K562 (cell line): ENCODE measurements at regions not wholly inside any gene's neighbourhood (a gene's known extent, or its start where the extent isn't known, plus 50 kb on each side); places are given as distances from the start of the nearest gene placed in this dataset.

Source experiments
- ATAC-seq: fragments of 200-7000 bp; cut with Tn5 transposase; 3 replicates; pipeline ENCODE4 v1.9.1; 2020; ENCODE audit warnings: moderate library complexity
- BruUV-seq: library from RNA; stranded (reverse); fragments of 400-500 nt; replicated peaks from 2 replicates; lab custom pipeline; 2021; lab: Mats Ljungman, UMichigan
- CTCF ChIA-PET: fragments of 300-600 bp; formaldehyde crosslinking; extraction: SDS; loops from one replicate; lab custom pipeline; 2021; ENCODE audit warnings: low intra/inter-chr PET ratio; lab: Yijun Ruan, JAX
- POLR2A ChIA-PET: fragments of 300-600, 350-650 bp; sonication (Branson Sonifier 250); formaldehyde crosslinking; extraction: SDS; loops from one replicate; lab custom pipeline; 2021; ENCODE audit warnings: antibody characterized with exemption, inconsistent platforms; lab: Yijun Ruan, JAX
- DNase-seq, 4 experiments: peaks; one replicate each; pipeline versions ENCODE4 v3.0.0 to v3.0.0-alpha.2; 2011 to 2018; ENCODE audit warnings: low spot score in 3 of 4, mixed read lengths in 3 of 4; ENCODE audit errors: extremely low read depth in 1 of 4
- FAIRE-seq: peaks from 2 replicates; lab custom pipeline; 2011; peaks lifted over from hg19 to GRCh38; lab: Jason Lieb, UNC
- H2AFZ ChIP-seq: 2 replicates; pipeline ENCODE4 v1.6.0; 2011; ENCODE audit warnings: low read depth, low read length, control low read depth, inconsistent platforms
- H3K27ac ChIP-seq: fragments of 200-600 bp; 3 replicates; pipeline ENCODE4 v1.8.0; 2011; ENCODE audit warnings: low read depth, mild to moderate bottlenecking, control low read depth, inconsistent platforms, low read length, moderate library complexity, mixed read lengths; ENCODE audit errors: extremely low read depth
- H3K27me3 ChIP-seq, 2 experiments: fragments of 300-600 bp in 1 of 2; 2 replicates in 1 of 2; 3 replicates in 1 of 2; pipeline versions ENCODE4 v1.6.0 to v1.8.0; 2011; ENCODE audit warnings: inconsistent platforms in 2 of 2, low read length in 2 of 2, mild to moderate bottlenecking in 1 of 2, mixed read lengths in 1 of 2, moderate library complexity in 1 of 2; ENCODE audit not compliant: control insufficient read depth in 2 of 2, insufficient read depth in 2 of 2
- H3K36me3 ChIP-seq: fragments of 300-600 bp; 3 replicates; pipeline ENCODE4 v1.8.0; 2011; ENCODE audit warnings: mild to moderate bottlenecking, low read length, inconsistent platforms; ENCODE audit not compliant: control insufficient read depth, insufficient read depth
- H3K4me1 ChIP-seq, 2 experiments: fragments of 200-600 bp in 1 of 2; replicated peaks in 1 of 2; 2 replicates in 1 of 2; 3 replicates in 1 of 2; pipeline versions ENCODE4 v1.5.1 to v1.8.0; 2011; ENCODE audit warnings: inconsistent platforms in 2 of 2, low read length in 2 of 2, mild to moderate bottlenecking in 1 of 2, mixed read lengths in 1 of 2, moderate library complexity in 1 of 2; ENCODE audit not compliant: control insufficient read depth in 2 of 2, insufficient read depth in 2 of 2
- H3K4me2 ChIP-seq: 2 replicates; pipeline ENCODE4 v1.6.1; 2011; ENCODE audit warnings: low read length, control low read depth, inconsistent platforms, mixed read lengths; ENCODE audit not compliant: insufficient read depth
- H3K4me3 ChIP-seq: fragments of 200-600 bp; sonication (generic), shearing (Covaris generic); 2 replicates; pipeline ENCODE4 v1.5.1; 2016; ENCODE audit warnings: control low read depth, inconsistent platforms
- H3K79me2 ChIP-seq: fragments of 200-600 bp; 3 replicates; pipeline ENCODE4 v1.8.0; 2011; ENCODE audit warnings: low read length, inconsistent platforms; ENCODE audit not compliant: control insufficient read depth, insufficient read depth
- H3K9ac ChIP-seq, 2 experiments: 2 replicates each; pipeline versions ENCODE4 v1.6.0 to v1.6.1; 2011; ENCODE audit warnings: low read depth in 2 of 2, low read length in 2 of 2, control low read depth in 1 of 2, inconsistent platforms in 1 of 2, mild to moderate bottlenecking in 1 of 2, mixed read lengths in 1 of 2; ENCODE audit not compliant: insufficient read depth in 1 of 2
- H3K9me1 ChIP-seq: one replicate; pipeline ENCODE4 v1.6.0; 2011; ENCODE audit warnings: inconsistent platforms, mild to moderate bottlenecking, low read length, moderate library complexity; ENCODE audit not compliant: control insufficient read depth, insufficient read depth
- H3K9me3 ChIP-seq: replicated peaks from 2 replicates; pipeline ENCODE4 v1.5.1; 2011; ENCODE audit warnings: low read depth, low read length, inconsistent platforms; ENCODE audit not compliant: control insufficient read depth, insufficient read depth
- H4K20me1 ChIP-seq: replicated peaks from 2 replicates; pipeline ENCODE4 v1.6.1; 2011; ENCODE audit warnings: low read length, inconsistent platforms, mixed read lengths; ENCODE audit not compliant: control insufficient read depth, insufficient read depth
- CBX1 ChIP-seq: sonication (generic); IDR thresholded peaks from 2 replicates; pipeline ENCODE4 v1.6.1; 2016; ENCODE audit warnings: antibody characterized with exemption, low read depth, mild to moderate bottlenecking
- CBX3 ChIP-seq, 2 experiments: IDR thresholded peaks; 1 replicate in 1 of 2; 2 replicates in 1 of 2; pipeline ENCODE4 v1.6.1; 2012; ENCODE audit warnings: inconsistent platforms in 2 of 2, low read length in 2 of 2, borderline replicate concordance in 1 of 2, control low read depth in 1 of 2
- CCAR2 ChIP-seq: fragments of 200-400 bp; formaldehyde crosslinking; IDR thresholded peaks from 2 replicates; pipeline ENCODE4 v1.6.1; 2017; ENCODE audit warnings: mild to moderate bottlenecking, low read depth, low read length
- CHCHD3 ChIP-seq: fragments of 250-450 bp; sonication (Bioruptor Pico); IDR thresholded peaks from 2 replicates; pipeline ENCODE4 v2.1.2; 2022; ENCODE audit warnings: mild to moderate bottlenecking
- CREB1 ChIP-seq, 2 experiments: sonication (generic) in 1 of 2; formaldehyde crosslinking in 1 of 2; IDR thresholded peaks; 2 replicates each; pipeline versions ENCODE4 v1.6.1 to v1.8.0; 2012 to 2022; ENCODE audit warnings: inconsistent platforms in 1 of 2, mild to moderate bottlenecking in 1 of 2, missing genetic modification reagents in 1 of 2, moderate library complexity in 1 of 2
- DACH1 ChIP-seq: fragments of 450-650 bp; IDR thresholded peaks from 2 replicates; pipeline ENCODE4 v1.6.1; 2018; ENCODE audit not compliant: partially characterized antibody
- ETV5 ChIP-seq: sonication (generic); formaldehyde crosslinking; IDR thresholded peaks from 2 replicates; pipeline ENCODE4 v1.4.0; 2020; ENCODE audit warnings: low read depth, mild to moderate bottlenecking, missing genetic modification reagents
- HDAC1 ChIP-seq, 2 experiments: fragments of 450-650 bp; IDR thresholded peaks; 2 replicates each; pipeline ENCODE4 v1.6.1; 2016 to 2017; ENCODE audit warnings: inconsistent platforms in 1 of 2, mild to moderate bottlenecking in 1 of 2, moderate library complexity in 1 of 2
- KAT2B ChIP-seq: IDR thresholded peaks from one replicate; pipeline ENCODE4 v1.6.1; 2012; ENCODE audit warnings: low read depth, mild to moderate bottlenecking, control low read depth, inconsistent platforms, low read length, moderate library complexity
- KDM1A ChIP-seq, 2 experiments: fragments of 450-650 bp; IDR thresholded peaks; 2 replicates each; pipeline ENCODE4 v1.6.1; 2016; ENCODE audit warnings: mild to moderate bottlenecking in 2 of 2
- POLR2H ChIP-seq: IDR thresholded peaks from 2 replicates; pipeline ENCODE4 v1.6.1; 2016; ENCODE audit warnings: missing genetic modification characterization, low read depth, mild to moderate bottlenecking, control low read depth, missing compliant biosample characterization, moderate library complexity
- SMAD2 ChIP-seq: fragments of 150-350 bp; IDR thresholded peaks from 2 replicates; pipeline ENCODE4 v1.6.1; 2014; ENCODE audit warnings: low read depth, mild to moderate bottlenecking, low read length
- SPI1 ChIP-seq: IDR thresholded peaks from 2 replicates; pipeline ENCODE4 v1.6.1; 2011; ENCODE audit warnings: low read depth, low read length, control low read depth, borderline replicate concordance
- XRCC3 ChIP-seq: fragments of 450-650 bp; IDR thresholded peaks from 2 replicates; pipeline ENCODE4 v1.6.1; 2017; ENCODE audit warnings: mild to moderate bottlenecking, moderate library complexity
- ZFP1 ChIP-seq: fragments of 450-650 bp; formaldehyde crosslinking; IDR thresholded peaks from 2 replicates; pipeline ENCODE4 v1.4.0; 2020; ENCODE audit warnings: mild to moderate bottlenecking, mixed read lengths
- WGBS: fragments of 100-300 bp; shearing (Covaris generic); methylation state at CpG from one replicate; pipeline ENCODE4 v1.1.6; 2016; ENCODE audit warnings: low coverage, mixed read lengths; ENCODE audit not compliant: insufficient coverage; ENCODE audit errors: missing lambda C conversion rate; 5-methylcytosine and 5-hydroxymethylcytosine counted together
- in situ Hi-C: fragments of 300-500 bp; cut with MboI; formaldehyde crosslinking; loops from 4 replicates; pipeline ENCODE4 v1.15.0; 2018; ENCODE audit warnings: inconsistent platforms, mixed read lengths
- intact Hi-C: fragments of 100-400 bp; cut with micrococcal nuclease; formaldehyde crosslinking; loops from 2 replicates; pipeline ENCODE4 v1.14.2; 2022
- TF ChIP-seq, protein P1 (sequence below): sonication (generic); formaldehyde crosslinking; IDR thresholded peaks from 2 replicates; pipeline ENCODE4 v1.8.1; 2023; ENCODE audit warnings: mild to moderate bottlenecking, missing genetic modification reagents
- TF ChIP-seq, protein P2 (sequence below): sonication (generic); formaldehyde crosslinking; IDR thresholded peaks from 2 replicates; pipeline ENCODE4 v1.8.1; 2023; ENCODE audit warnings: mild to moderate bottlenecking, missing genetic modification reagents
- TF ChIP-seq, protein P3 (sequence below): fragments of 450-650 bp; IDR thresholded peaks from 2 replicates; pipeline ENCODE4 v1.6.1; 2014; ENCODE audit warnings: low read depth, mild to moderate bottlenecking, moderate library complexity, borderline replicate concordance

DNA sequence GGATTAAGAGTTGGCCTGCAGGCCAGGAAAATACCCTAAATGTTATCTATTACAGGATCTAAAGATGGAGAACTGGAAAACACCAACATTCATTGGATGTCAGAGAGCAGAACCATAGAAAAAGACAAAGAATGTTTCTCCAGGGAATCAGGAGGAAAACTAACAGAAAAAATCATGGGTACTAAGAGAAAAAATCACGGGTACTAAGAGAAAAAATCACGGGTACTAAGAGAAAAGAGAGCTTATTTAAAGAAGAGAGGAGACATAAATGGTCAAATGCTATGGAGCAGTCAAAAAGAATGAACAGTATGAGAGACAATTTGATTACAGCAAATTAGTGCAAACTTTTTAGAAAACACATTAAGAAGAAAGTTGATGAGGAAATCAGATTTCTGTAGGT lies 73.8 kb upstream of the SERBP1 start:
- intact Hi-C loops: loop anchor here (5.0 kb wide), 4 partner anchors 77 to 737 kb away; no protein-coding TSS in a partner anchor
- no peak for TF ChIP-seq ETV5 (CRISPR knock-in tag)
- TF ChIP-seq CCAR2: no peak
- TF ChIP-seq SMAD2: no peak
- TF ChIP-seq, protein P1, sequence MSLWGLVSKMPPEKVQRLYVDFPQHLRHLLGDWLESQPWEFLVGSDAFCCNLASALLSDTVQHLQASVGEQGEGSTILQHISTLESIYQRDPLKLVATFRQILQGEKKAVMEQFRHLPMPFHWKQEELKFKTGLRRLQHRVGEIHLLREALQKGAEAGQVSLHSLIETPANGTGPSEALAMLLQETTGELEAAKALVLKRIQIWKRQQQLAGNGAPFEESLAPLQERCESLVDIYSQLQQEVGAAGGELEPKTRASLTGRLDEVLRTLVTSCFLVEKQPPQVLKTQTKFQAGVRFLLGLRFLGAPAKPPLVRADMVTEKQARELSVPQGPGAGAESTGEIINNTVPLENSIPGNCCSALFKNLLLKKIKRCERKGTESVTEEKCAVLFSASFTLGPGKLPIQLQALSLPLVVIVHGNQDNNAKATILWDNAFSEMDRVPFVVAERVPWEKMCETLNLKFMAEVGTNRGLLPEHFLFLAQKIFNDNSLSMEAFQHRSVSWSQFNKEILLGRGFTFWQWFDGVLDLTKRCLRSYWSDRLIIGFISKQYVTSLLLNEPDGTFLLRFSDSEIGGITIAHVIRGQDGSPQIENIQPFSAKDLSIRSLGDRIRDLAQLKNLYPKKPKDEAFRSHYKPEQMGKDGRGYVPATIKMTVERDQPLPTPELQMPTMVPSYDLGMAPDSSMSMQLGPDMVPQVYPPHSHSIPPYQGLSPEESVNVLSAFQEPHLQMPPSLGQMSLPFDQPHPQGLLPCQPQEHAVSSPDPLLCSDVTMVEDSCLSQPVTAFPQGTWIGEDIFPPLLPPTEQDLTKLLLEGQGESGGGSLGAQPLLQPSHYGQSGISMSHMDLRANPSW (CRISPR knock-in tag): no peak
- TF ChIP-seq KAT2B: no peak
- no peak for TF ChIP-seq DACH1
- no peak for TF ChIP-seq CHCHD3 (CRISPR knock-in tag)
- no peak for TF ChIP-seq CBX1
- no peak for TF ChIP-seq POLR2H (tag)
- TF ChIP-seq, protein P2, sequence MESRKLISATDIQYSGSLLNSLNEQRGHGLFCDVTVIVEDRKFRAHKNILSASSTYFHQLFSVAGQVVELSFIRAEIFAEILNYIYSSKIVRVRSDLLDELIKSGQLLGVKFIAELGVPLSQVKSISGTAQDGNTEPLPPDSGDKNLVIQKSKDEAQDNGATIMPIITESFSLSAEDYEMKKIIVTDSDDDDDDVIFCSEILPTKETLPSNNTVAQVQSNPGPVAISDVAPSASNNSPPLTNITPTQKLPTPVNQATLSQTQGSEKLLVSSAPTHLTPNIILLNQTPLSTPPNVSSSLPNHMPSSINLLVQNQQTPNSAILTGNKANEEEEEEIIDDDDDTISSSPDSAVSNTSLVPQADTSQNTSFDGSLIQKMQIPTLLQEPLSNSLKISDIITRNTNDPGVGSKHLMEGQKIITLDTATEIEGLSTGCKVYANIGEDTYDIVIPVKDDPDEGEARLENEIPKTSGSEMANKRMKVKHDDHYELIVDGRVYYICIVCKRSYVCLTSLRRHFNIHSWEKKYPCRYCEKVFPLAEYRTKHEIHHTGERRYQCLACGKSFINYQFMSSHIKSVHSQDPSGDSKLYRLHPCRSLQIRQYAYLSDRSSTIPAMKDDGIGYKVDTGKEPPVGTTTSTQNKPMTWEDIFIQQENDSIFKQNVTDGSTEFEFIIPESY: no peak
- TF ChIP-seq ZFP1: no peak
- TF ChIP-seq CREB1 (IDR thresholded peaks at IDR 0.05): no peak
- no peak for TF ChIP-seq CREB1 (CRISPR knock-in tag; IDR thresholded peaks at IDR 0.05)
- no peak for TF ChIP-seq CBX3 (IDR thresholded peaks at IDR 0.05; ENCODE audit: borderline replicate concordance in 1 of 2, low read length in 2 of 2)
- TF ChIP-seq, protein P3, sequence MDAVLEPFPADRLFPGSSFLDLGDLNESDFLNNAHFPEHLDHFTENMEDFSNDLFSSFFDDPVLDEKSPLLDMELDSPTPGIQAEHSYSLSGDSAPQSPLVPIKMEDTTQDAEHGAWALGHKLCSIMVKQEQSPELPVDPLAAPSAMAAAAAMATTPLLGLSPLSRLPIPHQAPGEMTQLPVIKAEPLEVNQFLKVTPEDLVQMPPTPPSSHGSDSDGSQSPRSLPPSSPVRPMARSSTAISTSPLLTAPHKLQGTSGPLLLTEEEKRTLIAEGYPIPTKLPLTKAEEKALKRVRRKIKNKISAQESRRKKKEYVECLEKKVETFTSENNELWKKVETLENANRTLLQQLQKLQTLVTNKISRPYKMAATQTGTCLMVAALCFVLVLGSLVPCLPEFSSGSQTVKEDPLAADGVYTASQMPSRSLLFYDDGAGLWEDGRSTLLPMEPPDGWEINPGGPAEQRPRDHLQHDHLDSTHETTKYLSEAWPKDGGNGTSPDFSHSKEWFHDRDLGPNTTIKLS: peak; percentile 76; the same call in 1 of the 2 replicates
- no peak for TF ChIP-seq SPI1
- TF ChIP-seq HDAC1 (IDR thresholded peaks at IDR 0.05): peak in 1 of 2 experiments; percentile 36; a peak in 1 of 4 replicates
- TF ChIP-seq KDM1A (IDR thresholded peaks at IDR 0.05): peak; percentile 86 to 89
- no peak for TF ChIP-seq XRCC3

More for the DNA sequence above, 73.8 kb upstream of the SERBP1 start:
- no peaks in the 10 kb centered on the region for H3K9me1 ChIP-seq
- no peak overlapping the region for H2AFZ ChIP-seq
- no peak overlapping the region for H3K4me3 ChIP-seq
- no peaks in the 10 kb centered on the region for H3K79me2 ChIP-seq
- BruUV-seq: no TSS peak
- FAIRE-seq (no peak), DNase-seq (no peak), ATAC-seq (no peak)
- ChIA-PET POLR2A (interaction anchor here (1.0 kb wide), 1 partner anchor 328 kb away, joined by 3 read pairs; no protein-coding TSS in a partner anchor), CTCF (no interaction called here)
- H3K27me3 ChIP-seq: no peaks in the 10 kb centered on the region
- no peaks in the 10 kb centered on the region for H3K36me3 ChIP-seq
- H3K27ac ChIP-seq: no peak overlapping the region
- no peak overlapping the region for H3K4me2 ChIP-seq
- H3K4me1 ChIP-seq: peaks cover 5 to 11% of the 10 kb centered on the region in 2 experiments; a peak in 4 of 5 replicates
- 4% methylated on average over 2 of the region's 2 CpGs for WGBS
- H4K20me1 ChIP-seq: no peaks in the 10 kb centered on the region
- H3K9ac ChIP-seq: no peak overlapping the region
- H3K9me3 ChIP-seq: peaks cover 2% of the 10 kb centered on the region; the same call in 1 of the 2 replicates
- in situ Hi-C loops: loop anchor here (5.0 to 10.0 kb wide), 3 partner anchors 157 to 742 kb away; no protein-coding TSS in a partner anchor
